ENCODE measurements at regions not wholly inside any gene's neighbourhood (a gene's known extent, or its start where the extent isn't known, plus 50 kb on each side); places are given as distances from the start of the nearest gene placed in this dataset.
A peak's percentile ranks its signal among the peaks of the same experiment; 100 is the strongest.

DNA sequence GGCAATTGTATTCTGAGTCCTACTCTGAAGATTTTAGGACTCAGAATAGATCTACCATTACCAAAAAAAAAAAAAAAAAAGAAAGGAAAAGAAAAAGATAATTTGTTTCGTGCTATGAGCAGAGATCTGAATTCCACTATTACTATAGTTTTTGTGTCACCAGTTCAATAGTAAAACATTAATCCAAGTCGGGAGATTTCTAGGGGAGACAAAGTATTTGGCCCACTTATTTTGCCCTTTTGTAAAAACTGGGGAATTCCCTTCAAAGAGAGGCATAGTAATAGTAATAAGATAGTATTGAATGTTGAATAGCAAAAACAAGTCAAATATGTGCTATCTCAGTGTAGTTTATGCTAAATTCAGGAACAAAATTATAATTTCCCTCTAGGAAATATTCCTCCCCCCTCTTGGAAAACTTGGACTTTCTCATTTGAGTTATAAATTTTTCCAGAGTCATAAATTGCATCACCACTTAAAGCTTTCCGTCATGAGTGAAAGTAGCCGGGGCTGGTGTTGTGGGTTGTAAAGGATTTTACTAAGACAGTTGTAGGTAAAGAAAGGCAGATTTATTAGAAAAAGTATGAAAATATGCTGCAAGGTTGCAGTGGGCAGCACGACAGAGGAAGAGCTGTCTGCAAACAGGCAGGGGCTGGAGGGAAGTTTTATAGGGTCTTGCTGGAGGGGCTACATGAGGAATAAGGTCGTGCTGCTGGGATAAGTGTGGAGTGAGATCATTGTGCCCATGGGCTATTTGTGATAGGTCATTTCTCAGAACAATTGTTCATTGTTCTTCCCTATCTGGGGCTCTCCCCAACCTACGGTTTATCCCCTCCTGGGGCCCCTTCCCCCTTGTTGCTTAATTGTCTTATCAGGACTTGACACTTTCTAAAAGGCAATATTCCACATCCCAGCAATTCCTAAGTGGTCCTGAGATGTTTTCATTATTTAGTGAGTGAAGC is 1009.9 kb downstream of the PLA2G4A start:
- peak overlapping the region in 1 of 2 donors; percentile 51 for H3K27ac ChIP-seq (ENCODE audit: low read depth in 1 of 2, low read length in 2 of 2)
- no peak for DNase-seq (ENCODE audit: low spot score)
- H3K27me3 ChIP-seq (ENCODE audit: control insufficient read depth in 4 of 4, insufficient read depth in 4 of 4, low read length in 3 of 4) = no peaks in the 10 kb centered on the region
- no peaks in the 10 kb centered on the region for H3K9me3 ChIP-seq (ENCODE audit: control insufficient read depth in 4 of 4, low read length in 3 of 4)
- H3K4me1 ChIP-seq (ENCODE audit: control insufficient read depth in 4 of 4, insufficient read depth in 4 of 4, low read length in 3 of 4) = peaks cover 0 to 5% (median 1%) of the 10 kb centered on the region in 4 donors
- no peak overlapping the region for H3K4me3 ChIP-seq (ENCODE audit: low read depth in 1 of 3, low read length in 3 of 3)
- 37% methylated on average over 7 of the region's 7 CpGs for WGBS
- no peak overlapping the region for H3K9ac ChIP-seq (ENCODE audit: low read depth in 1 of 2, low read length in 2 of 2)
- TF ChIP-seq YY1 (IDR thresholded peaks at IDR 0.05) (no peak), HNF4A (conservative IDR thresholded peaks at IDR 0.05) (no peak), RAD21 (IDR thresholded peaks at IDR 0.05) (no peak), SP1 (IDR thresholded peaks at IDR 0.05) (no peak), HNF4G (IDR thresholded peaks at IDR 0.05) (no peak), FOXA1 (IDR thresholded peaks at IDR 0.05) (no peak), FOXA2 (IDR thresholded peaks at IDR 0.05) (no peak), GABPA (IDR thresholded peaks at IDR 0.05 in 1 of 2, conservative IDR thresholded peaks at IDR 0.05 in 1 of 2) (no peak), JUND (IDR thresholded peaks at IDR 0.05) (no peak), RXRA (IDR thresholded peaks at IDR 0.05) (no peak), ZBTB33 (IDR thresholded peaks at IDR 0.05) (no peak), EGR1 (IDR thresholded peaks at IDR 0.05; ENCODE audit: low read depth in 2 of 2) (no peak), TAF1 (conservative IDR thresholded peaks at IDR 0.05) (no peak), NR2F2 (IDR thresholded peaks at IDR 0.05) (no peak)
- TF ChIP-seq, protein P1, sequence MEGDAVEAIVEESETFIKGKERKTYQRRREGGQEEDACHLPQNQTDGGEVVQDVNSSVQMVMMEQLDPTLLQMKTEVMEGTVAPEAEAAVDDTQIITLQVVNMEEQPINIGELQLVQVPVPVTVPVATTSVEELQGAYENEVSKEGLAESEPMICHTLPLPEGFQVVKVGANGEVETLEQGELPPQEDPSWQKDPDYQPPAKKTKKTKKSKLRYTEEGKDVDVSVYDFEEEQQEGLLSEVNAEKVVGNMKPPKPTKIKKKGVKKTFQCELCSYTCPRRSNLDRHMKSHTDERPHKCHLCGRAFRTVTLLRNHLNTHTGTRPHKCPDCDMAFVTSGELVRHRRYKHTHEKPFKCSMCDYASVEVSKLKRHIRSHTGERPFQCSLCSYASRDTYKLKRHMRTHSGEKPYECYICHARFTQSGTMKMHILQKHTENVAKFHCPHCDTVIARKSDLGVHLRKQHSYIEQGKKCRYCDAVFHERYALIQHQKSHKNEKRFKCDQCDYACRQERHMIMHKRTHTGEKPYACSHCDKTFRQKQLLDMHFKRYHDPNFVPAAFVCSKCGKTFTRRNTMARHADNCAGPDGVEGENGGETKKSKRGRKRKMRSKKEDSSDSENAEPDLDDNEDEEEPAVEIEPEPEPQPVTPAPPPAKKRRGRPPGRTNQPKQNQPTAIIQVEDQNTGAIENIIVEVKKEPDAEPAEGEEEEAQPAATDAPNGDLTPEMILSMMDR (IDR thresholded peaks at IDR 0.05; ENCODE audit: low read depth, low read length, missing input control) = no peak
- TF ChIP-seq, protein P2, sequence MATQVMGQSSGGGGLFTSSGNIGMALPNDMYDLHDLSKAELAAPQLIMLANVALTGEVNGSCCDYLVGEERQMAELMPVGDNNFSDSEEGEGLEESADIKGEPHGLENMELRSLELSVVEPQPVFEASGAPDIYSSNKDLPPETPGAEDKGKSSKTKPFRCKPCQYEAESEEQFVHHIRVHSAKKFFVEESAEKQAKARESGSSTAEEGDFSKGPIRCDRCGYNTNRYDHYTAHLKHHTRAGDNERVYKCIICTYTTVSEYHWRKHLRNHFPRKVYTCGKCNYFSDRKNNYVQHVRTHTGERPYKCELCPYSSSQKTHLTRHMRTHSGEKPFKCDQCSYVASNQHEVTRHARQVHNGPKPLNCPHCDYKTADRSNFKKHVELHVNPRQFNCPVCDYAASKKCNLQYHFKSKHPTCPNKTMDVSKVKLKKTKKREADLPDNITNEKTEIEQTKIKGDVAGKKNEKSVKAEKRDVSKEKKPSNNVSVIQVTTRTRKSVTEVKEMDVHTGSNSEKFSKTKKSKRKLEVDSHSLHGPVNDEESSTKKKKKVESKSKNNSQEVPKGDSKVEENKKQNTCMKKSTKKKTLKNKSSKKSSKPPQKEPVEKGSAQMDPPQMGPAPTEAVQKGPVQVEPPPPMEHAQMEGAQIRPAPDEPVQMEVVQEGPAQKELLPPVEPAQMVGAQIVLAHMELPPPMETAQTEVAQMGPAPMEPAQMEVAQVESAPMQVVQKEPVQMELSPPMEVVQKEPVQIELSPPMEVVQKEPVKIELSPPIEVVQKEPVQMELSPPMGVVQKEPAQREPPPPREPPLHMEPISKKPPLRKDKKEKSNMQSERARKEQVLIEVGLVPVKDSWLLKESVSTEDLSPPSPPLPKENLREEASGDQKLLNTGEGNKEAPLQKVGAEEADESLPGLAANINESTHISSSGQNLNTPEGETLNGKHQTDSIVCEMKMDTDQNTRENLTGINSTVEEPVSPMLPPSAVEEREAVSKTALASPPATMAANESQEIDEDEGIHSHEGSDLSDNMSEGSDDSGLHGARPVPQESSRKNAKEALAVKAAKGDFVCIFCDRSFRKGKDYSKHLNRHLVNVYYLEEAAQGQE (IDR thresholded peaks at IDR 0.05) = no peak
- TF ChIP-seq, protein P3, sequence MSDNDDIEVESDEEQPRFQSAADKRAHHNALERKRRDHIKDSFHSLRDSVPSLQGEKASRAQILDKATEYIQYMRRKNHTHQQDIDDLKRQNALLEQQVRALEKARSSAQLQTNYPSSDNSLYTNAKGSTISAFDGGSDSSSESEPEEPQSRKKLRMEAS (IDR thresholded peaks at IDR 0.05) = no peak
- TF ChIP-seq, protein P4, sequence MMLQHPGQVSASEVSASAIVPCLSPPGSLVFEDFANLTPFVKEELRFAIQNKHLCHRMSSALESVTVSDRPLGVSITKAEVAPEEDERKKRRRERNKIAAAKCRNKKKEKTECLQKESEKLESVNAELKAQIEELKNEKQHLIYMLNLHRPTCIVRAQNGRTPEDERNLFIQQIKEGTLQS (IDR thresholded peaks at IDR 0.05) = no peak
- no peaks in the 10 kb centered on the region for H3K36me3 ChIP-seq (ENCODE audit: control insufficient read depth in 4 of 4, insufficient read depth in 3 of 4, low read depth in 1 of 4, low read length in 3 of 4)

Measured in liver (tissue), 8 donors.